Activated T-helper 1 cell treated with anti-CD3 and anti-CD28 coated beads, Interleukin-2, amount 50 U/mL, for 16 hours (primary cell): ENCODE measurements at regions not wholly inside any gene's neighbourhood (a gene's known extent, or its start where the extent isn't known, plus 50 kb on each side); places are given as distances from the start of the nearest gene placed in this dataset.
"Not testable (repeated sequence)": the region's sequence is repeated elsewhere in the genome, so short reads cannot be mapped to it uniquely, and the experiment has no call there.

Experiments
- DNase-seq, 2 donors: peaks; one replicate each; pipeline ENCODE4 v3.0.0-alpha.2; 2020; ENCODE audit warnings: low read depth in 1 of 2, low spot score in 1 of 2

DNA sequence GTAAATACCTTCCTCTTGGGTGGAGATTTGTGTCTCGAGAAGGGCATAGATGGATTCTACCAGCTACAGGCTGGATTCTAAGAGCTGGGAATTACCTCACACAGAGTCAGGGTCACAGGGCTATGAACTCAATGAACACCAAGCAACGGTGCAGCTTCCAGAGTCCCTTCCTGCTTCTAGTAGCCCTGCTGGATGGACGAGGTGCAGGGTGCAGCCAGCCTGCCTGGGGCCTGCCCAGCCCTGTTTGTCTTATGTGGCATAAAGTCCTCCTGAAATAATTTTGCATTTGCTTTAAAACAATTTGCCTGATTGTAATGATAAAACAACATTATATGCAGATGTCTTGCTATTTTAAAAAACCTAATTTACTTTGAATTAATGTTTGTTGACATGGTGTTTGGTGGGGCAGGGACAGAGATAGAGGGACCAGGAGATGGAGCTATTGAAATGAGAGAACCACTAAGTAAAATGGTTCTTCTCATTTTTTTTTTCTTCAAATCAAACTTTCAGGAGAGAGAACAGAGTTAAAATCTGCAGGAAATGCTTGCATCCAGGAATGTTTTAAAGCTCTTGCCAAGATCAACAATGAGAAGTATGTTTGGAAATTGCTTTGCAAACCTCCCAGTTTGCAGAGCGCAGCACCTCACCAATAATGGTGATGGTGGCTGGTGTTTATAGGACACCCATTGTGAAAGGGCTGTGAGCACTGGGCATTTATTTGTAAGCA is 305.4 kb upstream of the PODXL start:
- no peak for DNase-seq

DNA sequence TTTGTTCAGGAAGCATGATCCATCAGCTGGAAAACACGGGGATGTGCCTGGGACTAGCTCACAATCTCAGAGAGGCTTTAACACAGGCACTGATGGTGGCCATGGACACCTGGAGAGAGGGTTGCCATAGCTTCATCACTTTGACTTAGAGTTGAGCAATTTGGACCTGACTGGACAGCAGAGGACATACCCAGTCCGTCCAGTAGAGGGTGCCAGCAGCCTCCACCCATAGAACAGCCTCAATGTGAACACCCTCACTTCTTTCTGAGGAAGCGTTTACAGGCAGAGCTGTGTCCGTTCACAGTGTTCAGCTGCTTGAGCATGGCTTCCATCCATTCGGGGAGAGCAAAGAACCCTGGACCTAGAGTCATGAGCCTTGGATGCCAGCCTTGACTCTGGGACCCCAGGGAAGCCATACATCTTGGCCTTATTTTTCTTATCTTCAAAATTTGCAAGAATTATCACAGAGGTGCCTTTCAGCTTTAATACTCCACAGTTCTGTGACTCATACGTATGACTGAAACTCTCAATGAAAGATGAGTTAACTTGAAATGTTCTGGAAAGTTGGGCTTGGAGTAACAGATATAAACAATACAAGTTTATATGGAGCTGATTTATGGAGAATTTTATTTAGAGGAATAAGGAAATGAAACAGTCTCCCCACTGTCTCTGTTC is 302.9 kb upstream of the PODXL start:
- no peak for DNase-seq

DNA sequence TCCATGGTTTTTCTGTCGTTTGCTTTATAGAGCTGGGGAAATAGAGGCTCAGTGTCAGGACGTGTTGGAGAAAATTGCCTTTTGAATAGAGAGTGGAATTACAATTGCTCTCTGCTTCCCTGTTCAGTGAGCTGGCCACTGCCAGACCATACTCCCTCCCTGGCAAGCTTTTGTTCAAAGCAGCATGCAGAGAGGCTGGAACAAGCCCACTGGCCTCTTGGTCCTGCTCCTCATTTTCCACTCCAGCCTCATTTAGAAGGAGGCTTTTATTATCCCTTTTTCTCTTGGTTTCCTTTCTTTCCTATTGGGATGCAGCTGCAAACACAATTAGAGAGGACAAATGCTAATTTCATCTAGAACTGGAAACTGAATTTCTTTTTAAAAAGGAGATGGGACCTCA is 302.2 kb upstream of the PODXL start:
- no peak for DNase-seq

DNA sequence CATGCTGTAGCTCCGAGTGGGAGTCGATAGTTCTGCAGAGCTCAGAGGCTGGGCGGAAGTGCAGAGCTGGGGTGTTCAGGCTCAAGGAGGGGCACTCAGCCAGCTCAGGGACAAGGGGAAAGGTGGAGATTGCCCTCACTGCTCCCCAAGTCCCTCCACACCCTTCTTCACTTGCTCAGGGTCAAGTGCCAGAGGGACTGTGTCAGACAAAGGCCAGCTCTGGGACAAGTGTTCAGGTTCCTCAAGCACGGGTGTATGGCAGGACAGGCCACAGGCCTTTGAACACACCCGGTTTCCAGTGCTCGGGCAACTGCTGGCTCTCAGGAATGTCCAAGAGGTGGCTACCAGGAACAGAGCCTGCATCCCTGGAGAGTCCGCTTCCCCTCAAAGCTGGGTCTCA is 293.0 kb upstream of the PODXL start:
- DNase-seq: no peak

DNA sequence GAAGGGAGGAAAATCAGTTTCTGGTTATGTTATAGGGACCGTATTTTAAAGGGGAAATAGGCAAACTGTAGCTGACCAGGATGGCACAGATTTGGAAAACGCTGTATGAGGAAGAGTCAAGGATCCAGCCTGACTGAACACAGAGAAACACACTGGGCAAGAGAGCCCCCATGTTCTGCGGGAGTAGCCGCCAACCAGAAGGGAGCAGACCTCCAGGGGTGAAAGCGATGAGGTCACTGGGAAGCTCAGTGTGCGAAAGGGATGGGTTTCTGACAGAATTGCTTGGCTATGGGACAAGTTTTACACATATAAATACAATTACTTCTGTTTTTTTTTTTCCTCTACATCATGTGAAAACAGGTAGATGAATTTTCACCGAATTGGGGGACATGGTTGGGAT is 291.6 kb upstream of the PODXL start:
- no peak for DNase-seq

DNA sequence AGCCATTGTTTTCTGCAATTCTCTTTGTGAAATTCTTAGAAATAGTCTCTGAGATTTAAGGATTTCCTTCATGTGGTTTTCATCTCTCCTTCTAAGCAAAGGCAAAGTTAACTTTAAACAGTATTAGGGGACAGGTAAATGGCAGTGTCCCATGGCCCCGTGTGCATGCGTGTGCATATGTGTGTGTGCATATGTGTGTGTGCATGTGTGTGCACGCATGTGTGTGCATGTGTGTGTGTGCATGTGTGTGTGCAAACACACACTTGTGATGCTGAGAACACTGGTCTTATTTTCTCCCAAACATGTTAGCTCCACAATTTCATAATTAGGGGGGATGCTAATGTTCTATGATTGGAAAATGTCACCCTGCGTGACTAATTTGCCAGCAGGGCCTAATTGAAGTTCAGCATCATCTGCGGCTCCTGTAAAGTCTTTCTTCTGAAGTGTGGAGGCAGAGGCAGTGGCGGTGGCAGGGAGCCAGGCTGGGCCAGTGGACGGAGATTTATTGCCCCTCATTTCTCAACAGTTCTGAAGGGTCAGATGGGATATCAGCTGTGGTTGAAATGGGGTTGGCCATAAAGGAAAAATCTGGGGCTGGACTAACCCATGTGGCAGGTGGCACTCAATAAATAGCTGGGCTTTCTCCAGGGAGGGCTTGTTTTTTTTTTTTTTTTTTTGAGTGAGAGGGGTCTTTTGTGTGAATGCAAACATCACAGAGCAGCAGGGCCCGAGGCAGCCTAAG is 289.3 kb upstream of the PODXL start:
- DNase-seq: no peak

DNA sequence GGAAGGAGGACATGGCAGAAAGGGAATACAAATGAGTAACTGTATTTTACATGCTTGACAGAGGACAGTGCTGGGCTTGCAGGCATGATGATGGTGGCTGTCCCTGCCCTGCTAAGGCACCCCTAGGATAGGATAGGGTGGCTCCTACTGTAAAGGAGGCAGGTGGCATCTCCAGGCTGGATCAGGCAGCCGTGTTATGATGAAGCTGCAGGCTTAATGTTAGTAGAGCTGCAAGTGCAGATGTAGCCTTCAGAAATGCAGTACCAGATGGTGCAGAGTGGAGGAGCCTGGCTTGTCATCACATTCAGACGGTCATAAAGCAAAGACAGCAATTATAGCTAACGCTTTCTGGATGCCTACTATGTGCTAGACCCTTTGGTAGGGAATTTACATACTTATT is 287.9 kb upstream of the PODXL start:
- no peak for DNase-seq

DNA sequence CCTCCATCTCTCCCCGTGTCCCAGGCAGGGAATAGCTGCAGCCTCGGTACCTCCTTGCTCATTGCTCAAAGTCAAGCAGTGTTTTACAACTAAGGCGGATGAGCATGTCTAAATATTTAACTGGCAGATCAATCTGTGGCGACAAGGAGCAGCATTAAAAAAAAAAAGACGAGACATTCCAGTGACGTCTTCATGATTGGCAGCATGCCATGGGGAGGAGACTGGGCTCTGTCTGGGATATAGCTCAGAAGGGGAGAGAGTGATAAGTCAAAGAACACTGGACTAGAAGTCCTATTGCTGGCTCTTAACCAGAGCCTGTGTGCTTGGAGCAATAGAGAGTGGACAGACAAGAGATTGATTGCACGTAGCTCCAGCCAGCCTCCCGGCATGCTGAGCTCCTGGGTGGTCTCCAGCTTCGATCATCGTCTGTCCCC is 287.5 kb upstream of the PODXL start:
- no peak for DNase-seq

DNA sequence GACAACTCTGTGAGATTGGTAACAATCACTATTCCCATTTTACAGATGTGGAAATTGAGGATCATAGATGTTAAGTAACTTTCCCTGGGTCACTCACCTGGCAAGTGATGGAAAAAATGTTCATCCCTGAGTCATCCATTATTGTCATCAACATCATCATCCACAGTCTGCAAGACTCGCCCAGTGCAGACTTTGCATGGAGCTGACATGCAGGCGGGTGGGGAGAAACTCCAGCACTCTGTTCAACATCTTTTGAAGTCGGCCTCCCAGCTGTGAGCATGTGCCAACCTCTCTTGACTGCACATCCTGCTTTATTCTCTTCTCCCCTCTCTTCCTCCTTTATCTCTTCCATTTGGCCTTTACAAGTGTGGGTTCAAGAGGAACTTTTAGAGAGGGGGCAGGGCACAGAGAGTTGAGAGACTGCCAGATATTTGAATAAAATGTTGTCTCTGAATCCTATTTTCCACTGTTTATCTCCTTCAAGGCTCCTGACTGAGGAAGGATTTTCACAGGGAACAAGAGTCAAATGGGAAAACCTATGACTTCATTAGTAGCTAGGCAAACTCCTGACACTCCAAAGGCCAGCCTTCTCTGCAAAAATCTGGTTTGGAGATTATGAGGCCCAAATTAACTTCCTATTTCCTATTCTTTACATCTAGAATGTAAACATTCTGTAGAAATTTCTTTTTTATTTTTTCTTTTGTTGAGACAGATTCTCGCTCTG is 283.7 kb upstream of the PODXL start:
- no peak for DNase-seq

DNA sequence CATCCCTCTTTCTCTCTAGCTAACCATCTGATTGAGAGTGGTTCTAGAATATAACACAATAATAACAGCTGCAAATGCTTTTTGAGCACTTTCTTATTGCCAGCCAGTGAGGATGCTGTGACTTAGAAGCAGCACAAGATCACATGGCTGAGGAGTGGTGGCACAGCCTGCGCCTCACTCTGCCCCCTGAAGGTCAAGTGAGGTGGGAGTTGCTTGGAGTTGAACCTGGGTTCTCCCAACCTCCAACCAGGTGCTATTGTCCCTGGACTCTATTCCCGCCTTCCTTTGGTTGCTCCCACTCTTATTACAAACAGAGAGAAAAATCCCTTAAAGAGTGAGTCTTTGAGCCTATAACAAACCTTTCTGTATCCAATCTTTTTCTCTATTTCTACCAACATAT is 280.3 kb upstream of the PODXL start:
- DNase-seq: no peak

DNA sequence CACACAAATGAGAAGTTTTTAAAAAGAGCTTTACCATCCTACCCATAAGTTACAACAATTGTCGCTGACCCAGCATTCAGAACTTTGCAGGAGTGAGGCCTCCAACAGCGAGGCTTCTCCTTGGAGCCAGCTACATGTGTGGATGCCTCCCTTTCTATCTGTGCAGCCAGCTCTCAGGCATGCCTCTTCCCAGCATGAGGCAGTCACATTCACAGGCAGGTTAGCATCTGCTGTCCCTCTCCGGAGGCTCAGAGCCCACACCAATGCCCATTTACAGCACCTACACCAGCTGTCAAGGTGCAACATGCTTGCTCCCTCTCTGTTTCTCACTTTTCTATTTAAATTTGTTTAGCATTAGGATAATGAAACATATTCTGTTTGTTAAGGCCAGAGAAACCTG is 278.7 kb upstream of the PODXL start:
- no peak for DNase-seq

DNA sequence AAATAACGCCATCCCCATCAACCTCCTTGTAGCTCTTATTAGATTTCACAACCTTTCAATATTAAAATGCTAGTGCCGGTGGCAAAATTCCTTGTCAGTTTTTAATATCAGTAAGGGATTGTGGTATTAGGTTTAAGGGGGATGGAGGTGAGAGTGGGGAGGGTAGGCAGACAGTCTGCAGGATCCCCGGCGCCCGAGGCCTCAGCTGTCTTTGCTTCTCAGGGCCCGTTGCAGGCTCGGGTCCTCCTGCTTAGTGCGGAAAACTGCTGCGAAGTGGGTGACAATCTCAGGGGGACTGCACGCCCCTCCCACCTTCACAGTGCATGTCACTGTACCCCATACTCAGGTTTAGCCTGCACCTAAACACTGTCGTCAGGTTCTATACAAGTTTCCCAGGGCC is 274.3 kb upstream of the PODXL start:
- no peak for DNase-seq

DNA sequence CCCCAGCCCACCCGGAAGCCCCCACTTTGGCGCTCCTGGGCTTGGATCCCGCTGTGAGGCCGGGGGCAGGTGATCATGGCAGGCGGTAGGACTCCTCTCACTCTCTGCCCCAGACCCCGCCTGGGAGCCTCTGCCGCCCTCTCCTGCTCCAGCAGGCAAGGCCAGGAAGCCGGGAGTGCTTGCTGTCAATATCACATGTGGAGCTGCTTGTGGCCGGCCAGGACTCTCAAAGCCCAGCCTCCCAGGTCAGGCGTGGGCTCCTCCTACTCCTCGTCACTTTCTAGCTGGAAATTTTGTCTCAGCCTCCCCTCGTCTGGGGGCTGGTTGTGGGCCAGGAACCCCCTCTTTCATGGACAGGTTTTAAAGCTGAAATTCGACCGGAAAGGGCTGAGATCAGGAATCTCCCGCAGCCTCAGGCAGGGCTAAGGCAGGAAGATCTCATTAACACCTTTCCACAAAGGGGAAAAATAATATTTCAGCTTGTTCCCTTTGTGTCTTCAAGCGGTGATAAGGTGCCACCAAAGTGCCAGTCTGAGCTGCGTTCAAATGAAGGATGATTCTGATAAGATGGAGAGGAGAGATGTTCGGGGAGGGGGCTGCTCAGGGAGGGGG is 273.6 kb upstream of the PODXL start:
- DNase-seq: no peak

DNA sequence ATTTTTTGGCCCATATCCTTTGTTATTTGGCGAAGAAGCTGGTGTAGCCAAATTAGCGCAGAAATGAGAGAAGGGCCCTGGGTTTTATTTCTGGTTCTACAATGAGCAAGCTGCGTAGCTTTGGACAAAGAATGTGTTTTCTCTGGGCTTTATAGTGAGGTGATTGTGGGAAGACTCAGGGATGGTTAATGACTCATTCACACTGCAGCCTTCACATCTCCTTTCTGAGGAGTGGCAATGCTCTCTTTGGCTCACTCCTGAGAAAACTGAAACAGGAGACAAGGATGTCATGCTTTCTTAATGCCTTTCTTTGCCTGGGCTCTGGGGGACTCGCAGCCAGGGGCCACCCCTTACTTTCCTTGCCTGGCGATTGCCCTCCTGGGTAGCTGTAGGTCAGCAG is 271.0 kb upstream of the PODXL start:
- DNase-seq: no peak

DNA sequence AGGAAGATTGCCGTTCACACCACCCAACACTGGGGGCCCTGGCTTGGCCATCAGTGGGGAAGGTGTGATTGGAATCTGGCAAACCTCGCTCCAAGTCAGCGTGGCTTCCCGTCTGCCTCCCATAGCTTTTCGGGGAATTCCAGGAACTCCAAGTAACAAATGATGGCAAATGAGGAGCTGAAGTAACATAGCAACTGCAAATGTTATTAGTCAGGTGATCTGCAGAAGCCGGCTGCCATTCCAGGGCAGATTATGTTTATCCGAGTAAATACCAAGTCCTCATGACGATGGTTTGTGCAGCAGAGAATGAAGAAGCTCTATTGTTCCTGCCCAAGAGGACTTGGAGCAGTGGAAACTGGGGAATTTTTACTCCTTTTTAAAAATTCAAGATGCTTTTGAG is 270.5 kb upstream of the PODXL start:
- no peak for DNase-seq

DNA sequence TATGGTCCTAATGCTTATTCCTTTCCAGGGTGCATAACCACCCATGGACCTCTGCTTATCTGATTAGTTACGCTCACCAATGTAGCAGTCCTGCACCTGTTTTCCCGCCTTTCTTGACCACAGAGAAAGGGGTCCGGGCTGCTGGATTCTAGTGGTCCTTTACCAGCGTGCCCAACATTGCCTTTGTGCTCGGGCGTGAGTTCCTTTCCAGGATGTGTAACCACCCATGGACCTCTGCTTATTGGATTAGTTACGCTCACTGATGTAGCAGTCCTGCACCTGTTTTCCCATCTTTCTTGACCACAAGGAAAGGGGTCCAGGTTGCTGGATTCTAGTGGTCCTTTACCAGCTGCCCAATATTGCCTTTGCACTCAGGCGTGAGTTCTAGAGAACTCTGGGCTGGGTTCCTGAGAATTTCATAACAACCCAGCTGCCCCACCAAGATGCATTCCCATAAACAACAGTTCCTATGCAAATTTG is 267.6 kb upstream of the PODXL start:
- not testable (repeated sequence) for DNase-seq

DNA sequence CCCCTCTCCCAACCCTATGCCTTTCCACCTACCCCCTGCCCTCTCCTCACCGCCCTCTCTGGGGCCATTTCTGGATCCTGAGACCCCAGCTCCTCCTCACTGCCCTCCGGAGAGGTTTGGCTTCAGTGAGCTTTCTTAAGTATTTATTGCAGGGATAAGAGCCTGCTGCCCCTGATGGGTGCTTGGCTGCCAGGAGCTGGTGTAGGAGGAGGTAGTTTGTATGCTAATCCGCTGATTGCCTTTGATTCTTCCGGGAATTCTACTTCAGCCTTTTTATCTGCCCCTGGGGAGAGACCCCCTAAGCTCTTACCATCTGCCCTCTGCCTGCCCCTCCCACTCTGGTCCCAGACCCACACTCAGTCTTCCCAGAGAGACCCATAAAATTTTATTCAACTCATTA is 263.5 kb upstream of the PODXL start:
- DNase-seq: no peak

DNA sequence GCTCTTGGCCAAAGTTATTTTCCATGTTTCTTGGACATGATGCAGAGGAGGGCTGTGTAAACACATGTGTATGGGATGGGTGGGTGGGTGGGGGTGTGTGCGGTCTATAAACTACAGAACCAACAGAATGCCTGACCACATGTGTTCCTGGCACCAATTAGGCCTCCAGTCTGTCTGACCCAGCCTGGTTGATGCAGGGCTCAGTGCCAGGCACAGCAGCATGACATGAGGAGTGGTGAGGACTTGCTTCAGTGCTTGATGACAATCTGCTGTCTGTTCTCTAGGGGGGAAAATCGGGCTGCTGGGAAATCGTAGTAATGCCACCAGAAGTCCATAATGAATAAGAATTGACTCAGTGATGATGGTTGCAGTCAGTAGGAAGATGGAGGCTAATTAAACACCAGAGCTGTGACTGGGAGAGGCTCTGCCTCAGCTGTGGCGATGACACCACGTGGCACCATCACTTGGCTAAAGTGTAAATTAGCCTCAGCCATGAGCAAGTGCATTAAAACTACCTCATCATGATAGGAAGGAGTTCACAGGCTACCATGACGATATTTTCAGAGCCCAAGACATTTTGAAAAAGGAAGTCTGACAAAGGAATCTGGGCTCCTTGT is 260.1 kb upstream of the PODXL start:
- DNase-seq: no peak

DNA sequence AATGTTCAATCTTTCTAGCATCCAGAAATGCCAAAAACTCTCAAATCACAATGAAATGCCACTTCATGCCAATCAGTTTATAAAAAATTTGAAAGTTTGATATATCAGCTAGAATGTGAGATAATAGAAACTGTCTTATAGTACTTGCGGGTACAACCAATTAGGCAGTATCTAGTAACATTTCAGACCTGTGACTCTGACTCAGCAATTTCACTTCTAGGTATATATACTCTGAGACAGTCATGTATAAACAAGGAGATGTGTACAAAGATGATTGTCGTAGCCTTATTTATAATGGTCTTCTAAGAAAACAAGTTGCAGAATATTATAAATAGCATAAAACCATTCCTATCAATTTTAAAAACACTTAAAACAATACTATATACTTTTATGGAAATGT is 252.3 kb upstream of the PODXL start:
- no peak for DNase-seq

DNA sequence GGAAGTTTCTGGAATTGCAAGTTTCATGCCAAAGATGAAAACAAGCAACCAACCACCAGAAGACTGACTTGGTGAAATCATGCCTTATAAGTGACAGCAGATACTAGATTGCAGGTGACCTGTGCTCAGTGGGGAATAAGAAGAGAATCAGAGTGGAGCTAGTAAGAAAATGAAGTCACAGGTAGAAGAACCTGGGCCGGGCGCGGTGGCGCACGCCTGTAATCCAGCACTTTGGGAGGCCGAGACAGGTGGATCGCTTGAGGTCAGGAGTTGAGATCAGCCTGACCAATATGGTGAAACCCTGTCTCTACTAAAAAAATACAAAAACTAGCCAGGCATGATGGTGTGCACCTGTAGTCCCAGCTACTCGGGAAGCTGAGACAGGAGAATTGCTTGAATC is 251.7 kb upstream of the PODXL start:
- not testable (repeated sequence) for DNase-seq

DNA sequence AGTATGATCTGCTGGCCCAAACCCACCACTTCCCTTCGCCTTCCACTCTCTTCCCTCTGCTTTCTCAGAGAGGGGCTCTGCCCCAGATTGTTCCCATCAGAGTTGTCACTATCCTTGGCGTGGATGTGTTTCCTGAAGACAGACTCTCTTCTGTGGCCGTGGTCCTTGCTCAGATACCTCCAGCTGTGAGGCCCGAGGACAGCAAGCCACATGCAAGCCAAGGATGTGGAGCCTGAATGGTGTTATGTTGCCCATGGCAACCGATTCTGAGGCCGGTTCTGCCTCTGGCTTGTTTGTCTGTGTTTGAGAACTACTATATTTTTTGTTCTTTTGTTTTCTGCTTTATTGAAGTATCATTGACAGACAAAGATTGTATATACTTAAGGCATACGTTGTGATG is 247.4 kb upstream of the PODXL start:
- DNase-seq: no peak
